HG03066 (cell line): ENCODE measurements at regions not wholly inside any gene's neighbourhood (a gene's known extent, or its start where the extent isn't known, plus 50 kb on each side); places are given as distances from the start of the nearest gene placed in this dataset.

Source experiments
- ATAC-seq: cut with Tn5 transposase; IDR thresholded peaks from one replicate; pipeline ENCODE4 v1.9.1; 2021; ENCODE audit warnings: low read depth; ENCODE audit not compliant: unreplicated experiment

- ATAC-seq, result no peak
Measured at GRCh38 chr5:164175083-164175482, 669.7 kb downstream of the MAT2B start.

- no peak for ATAC-seq
Measured at GRCh38 chr5:164179406-164179805, 674.0 kb downstream of the MAT2B start.

GRCh38 chr5:164181604-164182003 is 676.2 kb downstream of the MAT2B start:
- ATAC-seq, result no peak

- ATAC-seq, result no peak
Measured at GRCh38 chr5:164184158-164184557, 678.7 kb downstream of the MAT2B start.

- no peak for ATAC-seq
Measured at GRCh38 chr5:164185000-164185399, 679.6 kb downstream of the MAT2B start.

- no peak for ATAC-seq
Measured at GRCh38 chr5:164186550-164186949, 681.1 kb downstream of the MAT2B start.

- no peak for ATAC-seq
Measured at GRCh38 chr5:164187785-164188184, 682.4 kb downstream of the MAT2B start.

- no peak for ATAC-seq
Measured at GRCh38 chr5:164188733-164189148, 683.3 kb downstream of the MAT2B start.

GRCh38 chr5:164191240-164191639 is 685.8 kb downstream of the MAT2B start:
- ATAC-seq, result no peak

- ATAC-seq, result no peak
Measured at GRCh38 chr5:164202338-164202737, 696.9 kb downstream of the MAT2B start.

GRCh38 chr5:164203581-164204225 is 698.3 kb downstream of the MAT2B start:
- no peak for ATAC-seq

- ATAC-seq, result no peak
Measured at GRCh38 chr5:164204338-164204946, 699.0 kb downstream of the MAT2B start.

- no peak for ATAC-seq
Measured at GRCh38 chr5:164206196-164206595, 700.8 kb downstream of the MAT2B start.

- ATAC-seq, result no peak
Measured at GRCh38 chr5:164207646-164208045, 702.2 kb downstream of the MAT2B start.

GRCh38 chr5:164210491-164210890 is 705.1 kb downstream of the MAT2B start:
- no peak for ATAC-seq

GRCh38 chr5:164214698-164215097 is 709.3 kb downstream of the MAT2B start:
- no peak for ATAC-seq

GRCh38 chr5:164217464-164217863 is 712.0 kb downstream of the MAT2B start:
- no peak for ATAC-seq

- ATAC-seq, result no peak
Measured at GRCh38 chr5:164220522-164220921, 715.1 kb downstream of the MAT2B start.

GRCh38 chr5:164224236-164224635 is 718.8 kb downstream of the MAT2B start:
- ATAC-seq, result no peak

- no peak for ATAC-seq
Measured at GRCh38 chr5:164224772-164225171, 719.4 kb downstream of the MAT2B start.

GRCh38 chr5:164230341-164230740 is 724.9 kb downstream of the MAT2B start:
- ATAC-seq, result no peak

- no peak for ATAC-seq
Measured at GRCh38 chr5:164233791-164234190, 728.4 kb downstream of the MAT2B start.
